HL-60 (cell line): ENCODE measurements at regions not wholly inside any gene's neighbourhood (a gene's known extent, or its start where the extent isn't known, plus 50 kb on each side); places are given as distances from the start of the nearest gene placed in this dataset.

Experiments
- DNase-seq, 2 experiments: peaks; one replicate each; pipeline ENCODE4 v3.0.0-alpha.2; 2010 to 2020; ENCODE audit warnings: low read depth in 1 of 2, low spot score in 1 of 2
- H3K27ac ChIP-seq: fragments of 250-450 bp; sonication (Bioruptor Pico); replicated peaks from 2 replicates; pipeline ENCODE4 v1.5.1; 2020; ENCODE audit warnings: mild to moderate bottlenecking, moderate library complexity
- H3K27me3 ChIP-seq: fragments of 250-450 bp; sonication (Bioruptor Pico); 2 replicates; pipeline ENCODE4 v1.5.1; 2021; ENCODE audit warnings: mild to moderate bottlenecking, moderate library complexity; ENCODE audit not compliant: insufficient read depth, poor library complexity, severe bottlenecking
- H3K4me3 ChIP-seq: replicated peaks from 2 replicates; pipeline ENCODE4 v1.5.1; 2011; ENCODE audit warnings: mild to moderate bottlenecking, control low read depth, low read length; ENCODE audit not compliant: insufficient read depth
- CTCF ChIP-seq: IDR thresholded peaks from one replicate; pipeline ENCODE4 v1.5.1; 2011; ENCODE audit warnings: low read length, control low read depth, inconsistent platforms; ENCODE audit not compliant: insufficient read depth
- GABPA ChIP-seq: IDR thresholded peaks from 2 replicates; pipeline ENCODE4 v1.6.1; 2012; ENCODE audit warnings: low read depth
- POLR2AphosphoS5 ChIP-seq: IDR thresholded peaks from 2 replicates; pipeline ENCODE4 v1.6.1; 2012; ENCODE audit warnings: low read depth
- SPI1 ChIP-seq: IDR thresholded peaks from 2 replicates; pipeline ENCODE4 v1.6.1; 2012; ENCODE audit warnings: low read depth, mild to moderate bottlenecking, borderline replicate concordance
- TF ChIP-seq, protein P1 (sequence below): IDR thresholded peaks from 2 replicates; pipeline ENCODE4 v1.6.1; 2012; ENCODE audit warnings: low read depth; ENCODE audit not compliant: insufficient replicate concordance

GRCh38 chr6:84521511-84521910, 242.9 kb downstream of the TBX18 start:
- DNase-seq: no peak
- H3K27me3 ChIP-seq: peaks cover 2% of the 10 kb centered on the region
- no peak overlapping the region for H3K4me3 ChIP-seq
- H3K27ac ChIP-seq: no peak overlapping the region
- TF ChIP-seq POLR2AphosphoS5 (no peak), SPI1 (no peak), GABPA (no peak), CTCF (no peak)
- TF ChIP-seq, protein P1, sequence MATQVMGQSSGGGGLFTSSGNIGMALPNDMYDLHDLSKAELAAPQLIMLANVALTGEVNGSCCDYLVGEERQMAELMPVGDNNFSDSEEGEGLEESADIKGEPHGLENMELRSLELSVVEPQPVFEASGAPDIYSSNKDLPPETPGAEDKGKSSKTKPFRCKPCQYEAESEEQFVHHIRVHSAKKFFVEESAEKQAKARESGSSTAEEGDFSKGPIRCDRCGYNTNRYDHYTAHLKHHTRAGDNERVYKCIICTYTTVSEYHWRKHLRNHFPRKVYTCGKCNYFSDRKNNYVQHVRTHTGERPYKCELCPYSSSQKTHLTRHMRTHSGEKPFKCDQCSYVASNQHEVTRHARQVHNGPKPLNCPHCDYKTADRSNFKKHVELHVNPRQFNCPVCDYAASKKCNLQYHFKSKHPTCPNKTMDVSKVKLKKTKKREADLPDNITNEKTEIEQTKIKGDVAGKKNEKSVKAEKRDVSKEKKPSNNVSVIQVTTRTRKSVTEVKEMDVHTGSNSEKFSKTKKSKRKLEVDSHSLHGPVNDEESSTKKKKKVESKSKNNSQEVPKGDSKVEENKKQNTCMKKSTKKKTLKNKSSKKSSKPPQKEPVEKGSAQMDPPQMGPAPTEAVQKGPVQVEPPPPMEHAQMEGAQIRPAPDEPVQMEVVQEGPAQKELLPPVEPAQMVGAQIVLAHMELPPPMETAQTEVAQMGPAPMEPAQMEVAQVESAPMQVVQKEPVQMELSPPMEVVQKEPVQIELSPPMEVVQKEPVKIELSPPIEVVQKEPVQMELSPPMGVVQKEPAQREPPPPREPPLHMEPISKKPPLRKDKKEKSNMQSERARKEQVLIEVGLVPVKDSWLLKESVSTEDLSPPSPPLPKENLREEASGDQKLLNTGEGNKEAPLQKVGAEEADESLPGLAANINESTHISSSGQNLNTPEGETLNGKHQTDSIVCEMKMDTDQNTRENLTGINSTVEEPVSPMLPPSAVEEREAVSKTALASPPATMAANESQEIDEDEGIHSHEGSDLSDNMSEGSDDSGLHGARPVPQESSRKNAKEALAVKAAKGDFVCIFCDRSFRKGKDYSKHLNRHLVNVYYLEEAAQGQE: no peak

GRCh38 chr6:84517741-84518530, 246.5 kb downstream of the TBX18 start:
- peaks cover 2% of the 10 kb centered on the region for H3K27me3 ChIP-seq
- DNase-seq: no peak
- no peak for TF ChIP-seq GABPA
- no peak overlapping the region for H3K4me3 ChIP-seq
- H3K27ac ChIP-seq: no peak overlapping the region

DNA sequence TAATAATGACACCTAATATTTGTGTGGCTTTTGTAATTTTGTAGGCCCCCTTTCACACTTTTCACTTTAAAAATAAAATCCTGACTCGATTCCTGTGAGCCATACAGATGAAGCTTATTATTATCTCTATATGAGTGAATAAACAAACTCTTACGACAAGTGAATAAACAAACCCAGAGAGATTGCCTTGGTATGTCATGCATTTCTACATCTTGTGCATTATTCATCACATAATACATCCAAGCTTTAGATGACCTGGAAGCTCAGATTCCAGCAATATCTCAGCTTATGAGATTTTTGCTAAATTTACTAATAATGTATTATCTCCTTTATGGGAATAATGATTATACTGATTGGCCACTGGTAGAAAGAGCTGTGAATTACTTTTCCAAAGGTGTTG, 248.2 kb downstream of the TBX18 start:
- Histone ChIP-seq H3K4me3 (no peak overlapping the region), H3K27ac (no peak overlapping the region), H3K27me3 (peaks cover 2% of the 10 kb centered on the region)
- DNase-seq: no peak
- TF ChIP-seq, protein P1: no peak
- no peak for TF ChIP-seq SPI1
- TF ChIP-seq GABPA: no peak
- no peak for TF ChIP-seq CTCF
- no peak for TF ChIP-seq POLR2AphosphoS5

- Histone ChIP-seq H3K4me3 (no peak overlapping the region), H3K27me3 (peaks cover 2% of the 10 kb centered on the region), H3K27ac (no peak overlapping the region)
- TF ChIP-seq GABPA (no peak), SPI1 (no peak), POLR2AphosphoS5 (no peak), CTCF (no peak)
- TF ChIP-seq, protein P1: no peak
- no peak for DNase-seq
Observed at GRCh38 chr6:84515067-84515466, 249.3 kb downstream of the TBX18 start.
